HCT116 (cell line): ENCODE measurements at regions not wholly inside any gene's neighbourhood (a gene's known extent, or its start where the extent isn't known, plus 50 kb on each side); places are given as distances from the start of the nearest gene placed in this dataset.

Experiments
- ATAC-seq: fragments of 200-7000 bp; cut with Tn5 transposase; 2 replicates; pipeline ENCODE4 v1.9.1; 2020; ENCODE audit warnings: mild to moderate bottlenecking, moderate library complexity
- BruUV-seq: library from RNA; stranded (reverse); fragments of 400-500 nt; replicated peaks from 2 replicates; lab custom pipeline; 2021; lab: Mats Ljungman, UMichigan
- CTCF ChIA-PET: fragments of 300-600 bp; sonication (Branson Sonifier 250); formaldehyde crosslinking; loops from one replicate; lab custom pipeline; 2021; ENCODE audit warnings: antibody characterized with exemption; lab: Charles Lee
- POLR2A ChIA-PET: fragments of 300-600, 350-600 bp; sonication (Branson Sonifier 250); formaldehyde crosslinking; loops from one replicate; lab custom pipeline; 2021; ENCODE audit warnings: antibody characterized with exemption; lab: Charles Lee
- RAD21 ChIA-PET, 2 experiments: fragments of 300-600 bp; sonication (Branson Sonifier 250); formaldehyde crosslinking; loops; one replicate each; lab custom pipeline; 2023; ENCODE audit warnings: low total read pairs in 2 of 2; ENCODE audit not compliant: uncharacterized antibody in 2 of 2, unreplicated experiment in 2 of 2, low non-redundant PET in 1 of 2; lab: Charles Lee
- DNase-seq: peaks from one replicate; pipeline ENCODE4 v3.0.0-alpha.2; 2010; ENCODE audit warnings: low read depth, low spot score
- H2AFZ ChIP-seq: fragments of 200-600 bp; shearing (Covaris generic), sonication (generic); 2 replicates; pipeline ENCODE4 v1.6.1; 2017; ENCODE audit warnings: low read depth, mixed run types, mixed read lengths, antibody characterized with exemption, low read length; ENCODE audit not compliant: poor library complexity, severe bottlenecking
- H3K27ac ChIP-seq: 2 replicates; pipeline ENCODE4 v1.5.1; 2012; ENCODE audit warnings: low read depth, low read length
- H3K27me3 ChIP-seq: fragments of 200-600 bp; sonication (generic); 2 replicates; pipeline ENCODE4 v1.6.1; 2016; ENCODE audit warnings: mixed run types, low read length, mixed read lengths; ENCODE audit not compliant: insufficient read depth
- H3K36me3 ChIP-seq, 2 experiments: fragments of 200-500 bp in 1 of 2; fragments of 200-600 bp in 1 of 2; sonication (Bioruptor generic) in 1 of 2; sonication (generic) in 1 of 2; 2 replicates each; pipeline versions ENCODE4 v1.5.1 to v1.6.1; 2014 to 2016; ENCODE audit warnings: low read length in 2 of 2, inconsistent platforms in 1 of 2, mixed read lengths in 1 of 2, mixed run types in 1 of 2; ENCODE audit not compliant: insufficient read depth in 2 of 2, control insufficient read depth in 1 of 2
- H3K4me1 ChIP-seq, 2 experiments: fragments of 200-600 bp in 1 of 2; sonication (generic) in 1 of 2; 2 replicates each; pipeline versions ENCODE4 v1.5.1 to v1.6.1; 2012 to 2017; ENCODE audit warnings: low read length in 2 of 2, inconsistent platforms in 1 of 2, mild to moderate bottlenecking in 1 of 2, mixed read lengths in 1 of 2, mixed run types in 1 of 2, moderate library complexity in 1 of 2; ENCODE audit not compliant: insufficient read depth in 2 of 2, control insufficient read depth in 1 of 2
- H3K4me2 ChIP-seq: fragments of 200-600 bp; sonication (generic); 2 replicates; pipeline ENCODE4 v1.6.1; 2017; ENCODE audit warnings: mixed run types, low read length, mixed read lengths
- H3K4me3 ChIP-seq, 2 experiments: fragments of 200-600 bp in 1 of 2; sonication (generic) in 1 of 2; replicated peaks in 1 of 2; 2 replicates each; pipeline ENCODE4 v1.5.1; 2011 to 2016; ENCODE audit warnings: low read length in 2 of 2, control low read depth in 1 of 2, low read depth in 1 of 2, mild to moderate bottlenecking in 1 of 2, mixed read lengths in 1 of 2, mixed run types in 1 of 2
- H3K79me2 ChIP-seq: fragments of 200-600 bp; sonication (generic); 2 replicates; pipeline ENCODE4 v1.6.1; 2017; ENCODE audit warnings: mild to moderate bottlenecking, mixed run types, low read length, moderate library complexity, mixed read lengths; ENCODE audit not compliant: insufficient read depth
- H3K9ac ChIP-seq: fragments of 200-600 bp; sonication (generic); 2 replicates; pipeline ENCODE4 v1.6.1; 2016; ENCODE audit warnings: low read length, mixed read lengths
- H3K9me2 ChIP-seq: fragments of 200-600 bp; sonication (generic), shearing (Covaris generic); 2 replicates; pipeline ENCODE4 v1.6.1; 2017; ENCODE audit warnings: mixed run types, mild to moderate bottlenecking, moderate library complexity; ENCODE audit not compliant: insufficient read depth
- H3K9me3 ChIP-seq, 2 experiments: fragments of 200-500 bp in 1 of 2; fragments of 200-600 bp in 1 of 2; sonication (Bioruptor generic) in 1 of 2; sonication (generic) in 1 of 2; 2 replicates each; pipeline ENCODE4 v1.6.1; 2014 to 2017; ENCODE audit warnings: low read length in 2 of 2, mixed read lengths in 2 of 2, inconsistent platforms in 1 of 2, low read depth in 1 of 2, mild to moderate bottlenecking in 1 of 2, mixed run types in 1 of 2, moderate library complexity in 1 of 2; ENCODE audit not compliant: control insufficient read depth in 1 of 2, insufficient read depth in 1 of 2
- H4K20me1 ChIP-seq: fragments of 200-600 bp; sonication (generic), shearing (Covaris generic); 2 replicates; pipeline ENCODE4 v1.6.1; 2017; ENCODE audit warnings: mixed run types, mild to moderate bottlenecking, moderate library complexity; ENCODE audit not compliant: insufficient read depth
- CEBPB ChIP-seq: IDR thresholded peaks from 2 replicates; pipeline ENCODE4 v1.6.1; 2012; ENCODE audit warnings: low read depth
- EGR1 ChIP-seq: IDR thresholded peaks from 2 replicates; pipeline ENCODE4 v1.6.1; 2012; ENCODE audit warnings: low read depth
- EZH2 ChIP-seq: fragments of 200-600 bp; sonication (generic); IDR thresholded peaks from 2 replicates; pipeline ENCODE4 v1.6.1; 2017; ENCODE audit warnings: antibody characterized with exemption, mixed run types
- EZH2phosphoT487 ChIP-seq: fragments of 200-600 bp; IDR thresholded peaks from 2 replicates; pipeline ENCODE4 v1.6.1; 2018; ENCODE audit warnings: antibody characterized with exemption, borderline replicate concordance
- JUND ChIP-seq: IDR thresholded peaks from 2 replicates; pipeline ENCODE4 v1.6.1; 2012
- POLR2A ChIP-seq: IDR thresholded peaks from 2 replicates; pipeline ENCODE4 v1.7.0; 2011; ENCODE audit warnings: borderline replicate concordance; ENCODE audit not compliant: insufficient read depth, insufficient read length; ENCODE audit errors: extremely low read depth
- POLR2AphosphoS5 ChIP-seq: IDR thresholded peaks from 2 replicates; pipeline ENCODE4 v1.6.1; 2011; ENCODE audit warnings: mild to moderate bottlenecking, low read depth, low read length, moderate library complexity
- RAD21 ChIP-seq: IDR thresholded peaks from 2 replicates; pipeline ENCODE4 v1.6.1; 2012; ENCODE audit warnings: low read depth, mild to moderate bottlenecking
- SIN3A ChIP-seq: IDR thresholded peaks from 2 replicates; pipeline ENCODE4 v1.6.1; 2012; ENCODE audit warnings: low read depth
- TCF7L2 ChIP-seq: IDR thresholded peaks from 2 replicates; pipeline ENCODE4 v1.7.0; 2011; ENCODE audit warnings: borderline replicate concordance, inconsistent platforms; ENCODE audit not compliant: insufficient read depth, insufficient read length; ENCODE audit errors: extremely low read depth
- ZFX ChIP-seq: fragments of 450-650 bp; IDR thresholded peaks from 2 replicates; pipeline ENCODE4 v1.6.1; 2017
- intact Hi-C: fragments of 100-400 bp; cut with micrococcal nuclease; formaldehyde crosslinking; loops from 2 replicates; pipeline ENCODE4 v1.10.0; 2022
- TF ChIP-seq, protein P1 (sequence below): IDR thresholded peaks from 2 replicates; pipeline ENCODE4 v1.6.1; 2012; ENCODE audit warnings: low read depth
- TF ChIP-seq, protein P2 (sequence below): IDR thresholded peaks from 2 replicates; pipeline ENCODE4 v1.6.1; 2011; ENCODE audit warnings: mild to moderate bottlenecking, low read length, moderate library complexity; ENCODE audit not compliant: insufficient replicate concordance; ENCODE audit errors: extremely low read depth
- TF ChIP-seq, protein P3 (sequence below): IDR thresholded peaks from 2 replicates; pipeline ENCODE4 v1.6.1; 2012

DNA sequence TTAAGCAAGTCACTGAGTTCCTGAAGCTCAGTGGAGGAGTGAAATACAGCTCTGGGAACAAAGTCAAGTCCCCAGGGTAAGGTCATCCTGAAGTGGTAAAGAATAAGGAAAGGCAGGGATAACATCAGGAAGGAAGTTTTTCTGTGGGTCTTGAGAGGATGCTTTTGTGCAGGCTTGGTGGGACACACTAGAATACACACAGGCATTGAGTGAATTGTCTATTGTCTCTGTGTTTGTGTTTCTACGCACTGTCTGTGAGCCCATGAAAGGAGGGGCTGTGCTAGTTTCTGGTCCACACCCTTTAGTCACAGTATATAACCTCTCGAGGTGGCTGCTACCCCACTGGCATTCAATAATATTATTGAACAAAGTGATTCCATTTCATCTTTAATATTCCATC lies 95.8 kb upstream of the ABCB5 start (continued):
- TF ChIP-seq, protein P1, sequence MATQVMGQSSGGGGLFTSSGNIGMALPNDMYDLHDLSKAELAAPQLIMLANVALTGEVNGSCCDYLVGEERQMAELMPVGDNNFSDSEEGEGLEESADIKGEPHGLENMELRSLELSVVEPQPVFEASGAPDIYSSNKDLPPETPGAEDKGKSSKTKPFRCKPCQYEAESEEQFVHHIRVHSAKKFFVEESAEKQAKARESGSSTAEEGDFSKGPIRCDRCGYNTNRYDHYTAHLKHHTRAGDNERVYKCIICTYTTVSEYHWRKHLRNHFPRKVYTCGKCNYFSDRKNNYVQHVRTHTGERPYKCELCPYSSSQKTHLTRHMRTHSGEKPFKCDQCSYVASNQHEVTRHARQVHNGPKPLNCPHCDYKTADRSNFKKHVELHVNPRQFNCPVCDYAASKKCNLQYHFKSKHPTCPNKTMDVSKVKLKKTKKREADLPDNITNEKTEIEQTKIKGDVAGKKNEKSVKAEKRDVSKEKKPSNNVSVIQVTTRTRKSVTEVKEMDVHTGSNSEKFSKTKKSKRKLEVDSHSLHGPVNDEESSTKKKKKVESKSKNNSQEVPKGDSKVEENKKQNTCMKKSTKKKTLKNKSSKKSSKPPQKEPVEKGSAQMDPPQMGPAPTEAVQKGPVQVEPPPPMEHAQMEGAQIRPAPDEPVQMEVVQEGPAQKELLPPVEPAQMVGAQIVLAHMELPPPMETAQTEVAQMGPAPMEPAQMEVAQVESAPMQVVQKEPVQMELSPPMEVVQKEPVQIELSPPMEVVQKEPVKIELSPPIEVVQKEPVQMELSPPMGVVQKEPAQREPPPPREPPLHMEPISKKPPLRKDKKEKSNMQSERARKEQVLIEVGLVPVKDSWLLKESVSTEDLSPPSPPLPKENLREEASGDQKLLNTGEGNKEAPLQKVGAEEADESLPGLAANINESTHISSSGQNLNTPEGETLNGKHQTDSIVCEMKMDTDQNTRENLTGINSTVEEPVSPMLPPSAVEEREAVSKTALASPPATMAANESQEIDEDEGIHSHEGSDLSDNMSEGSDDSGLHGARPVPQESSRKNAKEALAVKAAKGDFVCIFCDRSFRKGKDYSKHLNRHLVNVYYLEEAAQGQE, result no peak
- TF ChIP-seq JUND, result no peak
- no peak for TF ChIP-seq TCF7L2
- no peak for TF ChIP-seq POLR2A
- no peak for TF ChIP-seq EZH2phosphoT487
- TF ChIP-seq RAD21, result no peak
- no peak for TF ChIP-seq ZFX
- no peak for TF ChIP-seq POLR2AphosphoS5
- no peak for TF ChIP-seq EGR1

DNA sequence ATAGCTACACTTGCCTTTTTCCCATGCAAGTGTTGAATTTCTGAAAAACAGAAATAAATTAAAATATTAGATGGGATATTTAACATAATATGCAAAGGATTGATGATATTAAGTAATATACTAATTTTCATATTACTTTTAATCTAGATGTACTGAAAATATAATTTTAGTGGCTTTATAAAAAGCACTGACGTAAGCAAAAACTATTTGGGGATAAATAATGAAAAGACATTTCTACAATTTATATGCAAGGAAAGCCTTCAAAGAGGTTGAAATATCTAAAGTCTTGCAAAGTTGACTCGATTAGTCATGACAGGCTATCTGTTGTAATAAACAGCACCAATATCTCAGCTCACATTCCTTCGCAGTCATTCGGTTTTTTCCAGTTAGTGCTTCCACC lies 94.9 kb upstream of the ABCB5 start:
- H3K4me1 ChIP-seq, result no peaks in the 10 kb centered on the region
- intact Hi-C loops, result no loop called here
- ATAC-seq (no peak), DNase-seq (no peak)
- no peaks in the 10 kb centered on the region for H3K36me3 ChIP-seq
- no peaks in the 10 kb centered on the region for H3K9me3 ChIP-seq
- ChIA-PET RAD21 (interaction anchor here in 1 of 2 experiments (0.6 kb wide), 1 partner anchor 197 kb away, joined by 4 read pairs; no protein-coding TSS in a partner anchor), CTCF (no interaction called here), POLR2A (no interaction called here)
- H3K4me2 ChIP-seq, result no peak overlapping the region
- no peak overlapping the region for H3K27ac ChIP-seq
- H4K20me1 ChIP-seq, result no peaks in the 10 kb centered on the region
- no peak overlapping the region for H3K9ac ChIP-seq
- no peaks in the 10 kb centered on the region for H3K9me2 ChIP-seq
- H3K4me3 ChIP-seq, result no peak overlapping the region
- H3K27me3 ChIP-seq, result no peaks in the 10 kb centered on the region
- no peaks in the 10 kb centered on the region for H3K79me2 ChIP-seq
- TF ChIP-seq EZH2phosphoT487 (no peak), EGR1 (no peak), EZH2 (no peak), SIN3A (no peak), CEBPB (no peak), POLR2A (no peak), POLR2AphosphoS5 (no peak)
- TF ChIP-seq, protein P2, sequence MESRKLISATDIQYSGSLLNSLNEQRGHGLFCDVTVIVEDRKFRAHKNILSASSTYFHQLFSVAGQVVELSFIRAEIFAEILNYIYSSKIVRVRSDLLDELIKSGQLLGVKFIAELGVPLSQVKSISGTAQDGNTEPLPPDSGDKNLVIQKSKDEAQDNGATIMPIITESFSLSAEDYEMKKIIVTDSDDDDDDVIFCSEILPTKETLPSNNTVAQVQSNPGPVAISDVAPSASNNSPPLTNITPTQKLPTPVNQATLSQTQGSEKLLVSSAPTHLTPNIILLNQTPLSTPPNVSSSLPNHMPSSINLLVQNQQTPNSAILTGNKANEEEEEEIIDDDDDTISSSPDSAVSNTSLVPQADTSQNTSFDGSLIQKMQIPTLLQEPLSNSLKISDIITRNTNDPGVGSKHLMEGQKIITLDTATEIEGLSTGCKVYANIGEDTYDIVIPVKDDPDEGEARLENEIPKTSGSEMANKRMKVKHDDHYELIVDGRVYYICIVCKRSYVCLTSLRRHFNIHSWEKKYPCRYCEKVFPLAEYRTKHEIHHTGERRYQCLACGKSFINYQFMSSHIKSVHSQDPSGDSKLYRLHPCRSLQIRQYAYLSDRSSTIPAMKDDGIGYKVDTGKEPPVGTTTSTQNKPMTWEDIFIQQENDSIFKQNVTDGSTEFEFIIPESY, result no peak
- TF ChIP-seq, protein P3, sequence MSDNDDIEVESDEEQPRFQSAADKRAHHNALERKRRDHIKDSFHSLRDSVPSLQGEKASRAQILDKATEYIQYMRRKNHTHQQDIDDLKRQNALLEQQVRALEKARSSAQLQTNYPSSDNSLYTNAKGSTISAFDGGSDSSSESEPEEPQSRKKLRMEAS, result no peak
- no TSS peak for BruUV-seq
- no peak overlapping the region for H2AFZ ChIP-seq
